HCT116 (cell line): ENCODE measurements at regions not wholly inside any gene's neighbourhood (a gene's known extent, or its start where the extent isn't known, plus 50 kb on each side); places are given as distances from the start of the nearest gene placed in this dataset.

Experiments used
- ATAC-seq: fragments of 200-7000 bp; cut with Tn5 transposase; 2 replicates; pipeline ENCODE4 v1.9.1; 2020; ENCODE audit warnings: mild to moderate bottlenecking, moderate library complexity
- BruUV-seq: library from RNA; stranded (reverse); fragments of 400-500 nt; replicated peaks from 2 replicates; lab custom pipeline; 2021; lab: Mats Ljungman, UMichigan
- CTCF ChIA-PET: fragments of 300-600 bp; sonication (Branson Sonifier 250); formaldehyde crosslinking; loops from one replicate; lab custom pipeline; 2021; ENCODE audit warnings: antibody characterized with exemption; lab: Charles Lee
- POLR2A ChIA-PET: fragments of 300-600, 350-600 bp; sonication (Branson Sonifier 250); formaldehyde crosslinking; loops from one replicate; lab custom pipeline; 2021; ENCODE audit warnings: antibody characterized with exemption; lab: Charles Lee
- RAD21 ChIA-PET, 2 experiments: fragments of 300-600 bp; sonication (Branson Sonifier 250); formaldehyde crosslinking; loops; one replicate each; lab custom pipeline; 2023; ENCODE audit warnings: low total read pairs in 2 of 2; ENCODE audit not compliant: uncharacterized antibody in 2 of 2, unreplicated experiment in 2 of 2, low non-redundant PET in 1 of 2; lab: Charles Lee
- DNase-seq: peaks from one replicate; pipeline ENCODE4 v3.0.0-alpha.2; 2010; ENCODE audit warnings: low read depth, low spot score
- H2AFZ ChIP-seq: fragments of 200-600 bp; shearing (Covaris generic), sonication (generic); 2 replicates; pipeline ENCODE4 v1.6.1; 2017; ENCODE audit warnings: low read depth, mixed run types, mixed read lengths, antibody characterized with exemption, low read length; ENCODE audit not compliant: poor library complexity, severe bottlenecking
- H3K27ac ChIP-seq: 2 replicates; pipeline ENCODE4 v1.5.1; 2012; ENCODE audit warnings: low read depth, low read length
- H3K27me3 ChIP-seq: fragments of 200-600 bp; sonication (generic); 2 replicates; pipeline ENCODE4 v1.6.1; 2016; ENCODE audit warnings: mixed run types, low read length, mixed read lengths; ENCODE audit not compliant: insufficient read depth
- H3K36me3 ChIP-seq, 2 experiments: fragments of 200-500 bp in 1 of 2; fragments of 200-600 bp in 1 of 2; sonication (Bioruptor generic) in 1 of 2; sonication (generic) in 1 of 2; 2 replicates each; pipeline versions ENCODE4 v1.5.1 to v1.6.1; 2014 to 2016; ENCODE audit warnings: low read length in 2 of 2, inconsistent platforms in 1 of 2, mixed read lengths in 1 of 2, mixed run types in 1 of 2; ENCODE audit not compliant: insufficient read depth in 2 of 2, control insufficient read depth in 1 of 2
- H3K4me1 ChIP-seq, 2 experiments: fragments of 200-600 bp in 1 of 2; sonication (generic) in 1 of 2; 2 replicates each; pipeline versions ENCODE4 v1.5.1 to v1.6.1; 2012 to 2017; ENCODE audit warnings: low read length in 2 of 2, inconsistent platforms in 1 of 2, mild to moderate bottlenecking in 1 of 2, mixed read lengths in 1 of 2, mixed run types in 1 of 2, moderate library complexity in 1 of 2; ENCODE audit not compliant: insufficient read depth in 2 of 2, control insufficient read depth in 1 of 2
- H3K4me2 ChIP-seq: fragments of 200-600 bp; sonication (generic); 2 replicates; pipeline ENCODE4 v1.6.1; 2017; ENCODE audit warnings: mixed run types, low read length, mixed read lengths
- H3K4me3 ChIP-seq, 2 experiments: fragments of 200-600 bp in 1 of 2; sonication (generic) in 1 of 2; replicated peaks in 1 of 2; 2 replicates each; pipeline ENCODE4 v1.5.1; 2011 to 2016; ENCODE audit warnings: low read length in 2 of 2, control low read depth in 1 of 2, low read depth in 1 of 2, mild to moderate bottlenecking in 1 of 2, mixed read lengths in 1 of 2, mixed run types in 1 of 2
- H3K79me2 ChIP-seq: fragments of 200-600 bp; sonication (generic); 2 replicates; pipeline ENCODE4 v1.6.1; 2017; ENCODE audit warnings: mild to moderate bottlenecking, mixed run types, low read length, moderate library complexity, mixed read lengths; ENCODE audit not compliant: insufficient read depth
- H3K9ac ChIP-seq: fragments of 200-600 bp; sonication (generic); 2 replicates; pipeline ENCODE4 v1.6.1; 2016; ENCODE audit warnings: low read length, mixed read lengths
- H3K9me2 ChIP-seq: fragments of 200-600 bp; sonication (generic), shearing (Covaris generic); 2 replicates; pipeline ENCODE4 v1.6.1; 2017; ENCODE audit warnings: mixed run types, mild to moderate bottlenecking, moderate library complexity; ENCODE audit not compliant: insufficient read depth
- H3K9me3 ChIP-seq, 2 experiments: fragments of 200-500 bp in 1 of 2; fragments of 200-600 bp in 1 of 2; sonication (Bioruptor generic) in 1 of 2; sonication (generic) in 1 of 2; 2 replicates each; pipeline ENCODE4 v1.6.1; 2014 to 2017; ENCODE audit warnings: low read length in 2 of 2, mixed read lengths in 2 of 2, inconsistent platforms in 1 of 2, low read depth in 1 of 2, mild to moderate bottlenecking in 1 of 2, mixed run types in 1 of 2, moderate library complexity in 1 of 2; ENCODE audit not compliant: control insufficient read depth in 1 of 2, insufficient read depth in 1 of 2
- H4K20me1 ChIP-seq: fragments of 200-600 bp; sonication (generic), shearing (Covaris generic); 2 replicates; pipeline ENCODE4 v1.6.1; 2017; ENCODE audit warnings: mixed run types, mild to moderate bottlenecking, moderate library complexity; ENCODE audit not compliant: insufficient read depth
- CEBPB ChIP-seq: IDR thresholded peaks from 2 replicates; pipeline ENCODE4 v1.6.1; 2012; ENCODE audit warnings: low read depth
- ELF1 ChIP-seq: IDR thresholded peaks from 2 replicates; pipeline ENCODE4 v1.6.1; 2012; ENCODE audit warnings: low read depth, borderline replicate concordance
- JUND ChIP-seq: IDR thresholded peaks from 2 replicates; pipeline ENCODE4 v1.6.1; 2012
- POLR2AphosphoS5 ChIP-seq: IDR thresholded peaks from 2 replicates; pipeline ENCODE4 v1.6.1; 2011; ENCODE audit warnings: mild to moderate bottlenecking, low read depth, low read length, moderate library complexity
- REST ChIP-seq: IDR thresholded peaks from 2 replicates; pipeline ENCODE4 v1.6.1; 2012; ENCODE audit warnings: low read depth
- SP1 ChIP-seq: IDR thresholded peaks from 2 replicates; pipeline ENCODE4 v1.6.1; 2012; ENCODE audit warnings: low read depth
- SRF ChIP-seq: IDR thresholded peaks from 2 replicates; pipeline ENCODE4 v1.6.1; 2012; ENCODE audit warnings: low read depth
- TCF7L2 ChIP-seq: IDR thresholded peaks from 2 replicates; pipeline ENCODE4 v1.7.0; 2011; ENCODE audit warnings: borderline replicate concordance, inconsistent platforms; ENCODE audit not compliant: insufficient read depth, insufficient read length; ENCODE audit errors: extremely low read depth
- YY1 ChIP-seq: IDR thresholded peaks from 2 replicates; pipeline ENCODE4 v1.6.1; 2011; ENCODE audit warnings: low read length, low read depth, moderate library complexity, mild to moderate bottlenecking; ENCODE audit not compliant: insufficient replicate concordance; ENCODE audit errors: extremely low read depth
- ZBTB33 ChIP-seq: IDR thresholded peaks from 2 replicates; pipeline ENCODE4 v1.6.1; 2011; ENCODE audit warnings: mild to moderate bottlenecking, low read length, moderate library complexity; ENCODE audit not compliant: insufficient replicate concordance; ENCODE audit errors: extremely low read depth
- ZFX ChIP-seq: fragments of 450-650 bp; IDR thresholded peaks from 2 replicates; pipeline ENCODE4 v1.6.1; 2017
- ZNF274 ChIP-seq: fragments of 200-500 bp; sonication (Bioruptor generic); IDR thresholded peaks from 2 replicates; pipeline ENCODE4 v1.6.1; 2014; ENCODE audit warnings: mild to moderate bottlenecking, low read depth, low read length, inconsistent platforms
- intact Hi-C: fragments of 100-400 bp; cut with micrococcal nuclease; formaldehyde crosslinking; loops from 2 replicates; pipeline ENCODE4 v1.10.0; 2022
- TF ChIP-seq, protein P1 (sequence below): IDR thresholded peaks from 2 replicates; pipeline ENCODE4 v1.6.1; 2012
- TF ChIP-seq, protein P2 (sequence below): IDR thresholded peaks from 2 replicates; pipeline ENCODE4 v1.6.1; 2012

GRCh38 chr2:200119236-200119635, 163.9 kb downstream of the MAIP1 start:
- Histone ChIP-seq H4K20me1 (no peaks in the 10 kb centered on the region), H3K9ac (no peak overlapping the region), H3K36me3 (no peaks in the 10 kb centered on the region), H3K4me1 (no peaks in the 10 kb centered on the region), H2AFZ (no peak overlapping the region), H3K27me3 (no peaks in the 10 kb centered on the region), H3K9me2 (no peaks in the 10 kb centered on the region), H3K27ac (no peak overlapping the region), H3K79me2 (no peaks in the 10 kb centered on the region), H3K9me3 (no peaks in the 10 kb centered on the region), H3K4me3 (no peak overlapping the region), H3K4me2 (no peak overlapping the region)
- DNase-seq (no peak), ATAC-seq (no peak)
- intact Hi-C loops, result no loop called here
- no TSS peak for BruUV-seq
- no peak for TF ChIP-seq REST
- TF ChIP-seq ZNF274, result no peak
- no peak for TF ChIP-seq POLR2AphosphoS5
- no peak for TF ChIP-seq ELF1
- no peak for TF ChIP-seq ZFX
- TF ChIP-seq ZBTB33, result no peak
- TF ChIP-seq, protein P1, sequence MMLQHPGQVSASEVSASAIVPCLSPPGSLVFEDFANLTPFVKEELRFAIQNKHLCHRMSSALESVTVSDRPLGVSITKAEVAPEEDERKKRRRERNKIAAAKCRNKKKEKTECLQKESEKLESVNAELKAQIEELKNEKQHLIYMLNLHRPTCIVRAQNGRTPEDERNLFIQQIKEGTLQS, result no peak
- TF ChIP-seq JUND, result no peak
- TF ChIP-seq, protein P2, sequence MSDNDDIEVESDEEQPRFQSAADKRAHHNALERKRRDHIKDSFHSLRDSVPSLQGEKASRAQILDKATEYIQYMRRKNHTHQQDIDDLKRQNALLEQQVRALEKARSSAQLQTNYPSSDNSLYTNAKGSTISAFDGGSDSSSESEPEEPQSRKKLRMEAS, result no peak
- no peak for TF ChIP-seq CEBPB
- TF ChIP-seq SRF, result no peak
- no peak for TF ChIP-seq SP1
- no peak for TF ChIP-seq TCF7L2
- TF ChIP-seq YY1, result no peak
- POLR2A ChIA-PET, result no interaction called here
- CTCF ChIA-PET, result no interaction called here
- RAD21 ChIA-PET, result no interaction called here
